ENCODE measurements at regions not wholly inside any gene's neighbourhood (a gene's known extent, or its start where the extent isn't known, plus 50 kb on each side); places are given as distances from the start of the nearest gene placed in this dataset.

GRCh38 chr5:82663225-82663624 lies 385.1 kb upstream of the RPS23 start:
- CTCF ChIA-PET = no interaction called here
- no peaks in the 10 kb centered on the region for H3K9me3 ChIP-seq (ENCODE audit: control insufficient read depth, insufficient read depth, low read depth, low read length)
- TF ChIP-seq POLR2AphosphoS5 (IDR thresholded peaks at IDR 0.05; ENCODE audit: low read depth, low read length) (no peak), TCF7L2 (IDR thresholded peaks at IDR 0.05; ENCODE audit: low read depth, low read length) (no peak), SIN3A (IDR thresholded peaks at IDR 0.05; ENCODE audit: borderline replicate concordance, insufficient read depth, low read depth, low read length) (no peak)
- TF ChIP-seq, protein P1, sequence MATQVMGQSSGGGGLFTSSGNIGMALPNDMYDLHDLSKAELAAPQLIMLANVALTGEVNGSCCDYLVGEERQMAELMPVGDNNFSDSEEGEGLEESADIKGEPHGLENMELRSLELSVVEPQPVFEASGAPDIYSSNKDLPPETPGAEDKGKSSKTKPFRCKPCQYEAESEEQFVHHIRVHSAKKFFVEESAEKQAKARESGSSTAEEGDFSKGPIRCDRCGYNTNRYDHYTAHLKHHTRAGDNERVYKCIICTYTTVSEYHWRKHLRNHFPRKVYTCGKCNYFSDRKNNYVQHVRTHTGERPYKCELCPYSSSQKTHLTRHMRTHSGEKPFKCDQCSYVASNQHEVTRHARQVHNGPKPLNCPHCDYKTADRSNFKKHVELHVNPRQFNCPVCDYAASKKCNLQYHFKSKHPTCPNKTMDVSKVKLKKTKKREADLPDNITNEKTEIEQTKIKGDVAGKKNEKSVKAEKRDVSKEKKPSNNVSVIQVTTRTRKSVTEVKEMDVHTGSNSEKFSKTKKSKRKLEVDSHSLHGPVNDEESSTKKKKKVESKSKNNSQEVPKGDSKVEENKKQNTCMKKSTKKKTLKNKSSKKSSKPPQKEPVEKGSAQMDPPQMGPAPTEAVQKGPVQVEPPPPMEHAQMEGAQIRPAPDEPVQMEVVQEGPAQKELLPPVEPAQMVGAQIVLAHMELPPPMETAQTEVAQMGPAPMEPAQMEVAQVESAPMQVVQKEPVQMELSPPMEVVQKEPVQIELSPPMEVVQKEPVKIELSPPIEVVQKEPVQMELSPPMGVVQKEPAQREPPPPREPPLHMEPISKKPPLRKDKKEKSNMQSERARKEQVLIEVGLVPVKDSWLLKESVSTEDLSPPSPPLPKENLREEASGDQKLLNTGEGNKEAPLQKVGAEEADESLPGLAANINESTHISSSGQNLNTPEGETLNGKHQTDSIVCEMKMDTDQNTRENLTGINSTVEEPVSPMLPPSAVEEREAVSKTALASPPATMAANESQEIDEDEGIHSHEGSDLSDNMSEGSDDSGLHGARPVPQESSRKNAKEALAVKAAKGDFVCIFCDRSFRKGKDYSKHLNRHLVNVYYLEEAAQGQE (IDR thresholded peaks at IDR 0.05; ENCODE audit: insufficient read depth in 1 of 2, low read depth in 2 of 2, low read length in 1 of 2) = no peak
- TF ChIP-seq, protein P2, sequence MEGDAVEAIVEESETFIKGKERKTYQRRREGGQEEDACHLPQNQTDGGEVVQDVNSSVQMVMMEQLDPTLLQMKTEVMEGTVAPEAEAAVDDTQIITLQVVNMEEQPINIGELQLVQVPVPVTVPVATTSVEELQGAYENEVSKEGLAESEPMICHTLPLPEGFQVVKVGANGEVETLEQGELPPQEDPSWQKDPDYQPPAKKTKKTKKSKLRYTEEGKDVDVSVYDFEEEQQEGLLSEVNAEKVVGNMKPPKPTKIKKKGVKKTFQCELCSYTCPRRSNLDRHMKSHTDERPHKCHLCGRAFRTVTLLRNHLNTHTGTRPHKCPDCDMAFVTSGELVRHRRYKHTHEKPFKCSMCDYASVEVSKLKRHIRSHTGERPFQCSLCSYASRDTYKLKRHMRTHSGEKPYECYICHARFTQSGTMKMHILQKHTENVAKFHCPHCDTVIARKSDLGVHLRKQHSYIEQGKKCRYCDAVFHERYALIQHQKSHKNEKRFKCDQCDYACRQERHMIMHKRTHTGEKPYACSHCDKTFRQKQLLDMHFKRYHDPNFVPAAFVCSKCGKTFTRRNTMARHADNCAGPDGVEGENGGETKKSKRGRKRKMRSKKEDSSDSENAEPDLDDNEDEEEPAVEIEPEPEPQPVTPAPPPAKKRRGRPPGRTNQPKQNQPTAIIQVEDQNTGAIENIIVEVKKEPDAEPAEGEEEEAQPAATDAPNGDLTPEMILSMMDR (IDR thresholded peaks at IDR 0.05) = no peak
- BruUV-seq (replicated peaks) = no TSS peak
- intact Hi-C loops (cut with micrococcal nuclease; ENCODE audit: unreplicated experiment) (no loop called here), in situ Hi-C loops (cut with HindIII; ENCODE audit: low pct_unique_long_range_greater_than_20kb, low sequenced_read_pairs) (no loop called here)
- no peak for DNase-seq (ENCODE audit: low read depth, low spot score)
- no peaks in the 10 kb centered on the region for H3K4me1 ChIP-seq (ENCODE audit: control insufficient read depth, insufficient read depth, low read length)
- ATAC-seq = no peak
- H3K36me3 ChIP-seq (ENCODE audit: control insufficient read depth, insufficient read depth, low read length) = no peaks in the 10 kb centered on the region
- POLR2A ChIA-PET = no interaction called here
- no peaks in the 10 kb centered on the region for H3K27me3 ChIP-seq (ENCODE audit: control insufficient read depth, insufficient read depth, low read length)
- no peak overlapping the region for H3K27ac ChIP-seq (ENCODE audit: low read length)
- no peak overlapping the region for H3K4me3 ChIP-seq (ENCODE audit: low read depth in 2 of 2, low read length in 2 of 2)

DNA sequence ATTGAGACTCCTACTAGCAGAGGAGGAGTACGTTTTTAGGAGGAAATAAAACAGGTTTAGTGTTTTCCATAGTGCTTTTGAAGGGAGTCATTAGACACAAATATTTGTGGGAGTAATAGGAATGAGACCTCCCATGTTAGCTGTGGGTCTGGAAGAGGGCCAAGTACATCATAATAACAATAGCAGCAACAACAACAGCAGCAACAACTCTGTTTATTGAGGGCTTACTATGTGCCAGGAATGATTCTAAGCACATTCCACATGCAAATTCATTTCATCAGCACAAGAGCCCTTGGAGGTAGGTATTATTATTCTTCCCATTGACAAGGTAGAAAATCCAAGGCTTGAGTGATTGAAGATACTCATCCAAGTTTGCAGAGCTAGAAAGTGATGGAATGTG lies 384.2 kb upstream of the RPS23 start:
- POLR2A ChIA-PET = no interaction called here
- no TSS peak for BruUV-seq (replicated peaks)
- in situ Hi-C loops (cut with HindIII; ENCODE audit: low pct_unique_long_range_greater_than_20kb, low sequenced_read_pairs) (no loop called here), intact Hi-C loops (cut with micrococcal nuclease; ENCODE audit: unreplicated experiment) (no loop called here)
- CTCF ChIA-PET = no interaction called here
- Histone ChIP-seq H3K36me3 (ENCODE audit: control insufficient read depth, insufficient read depth, low read length) (no peaks in the 10 kb centered on the region), H3K27ac (ENCODE audit: low read length) (no peak overlapping the region), H3K27me3 (ENCODE audit: control insufficient read depth, insufficient read depth, low read length) (no peaks in the 10 kb centered on the region), H3K4me3 (ENCODE audit: low read depth in 2 of 2, low read length in 2 of 2) (no peak overlapping the region), H3K4me1 (ENCODE audit: control insufficient read depth, insufficient read depth, low read length) (no peaks in the 10 kb centered on the region), H3K9me3 (ENCODE audit: control insufficient read depth, insufficient read depth, low read depth, low read length) (no peaks in the 10 kb centered on the region)
- ATAC-seq (no peak), DNase-seq (ENCODE audit: low read depth, low spot score) (no peak)
- TF ChIP-seq TCF7L2 (IDR thresholded peaks at IDR 0.05; ENCODE audit: low read depth, low read length) = no peak
- TF ChIP-seq, protein P1 (IDR thresholded peaks at IDR 0.05; ENCODE audit: insufficient read depth in 1 of 2, low read depth in 2 of 2, low read length in 1 of 2) = no peak
- TF ChIP-seq POLR2AphosphoS5 (IDR thresholded peaks at IDR 0.05; ENCODE audit: low read depth, low read length) = no peak
- no peak for TF ChIP-seq SIN3A (IDR thresholded peaks at IDR 0.05; ENCODE audit: borderline replicate concordance, insufficient read depth, low read depth, low read length)
- TF ChIP-seq, protein P2 (IDR thresholded peaks at IDR 0.05) = no peak
